Fibroblast of lung (primary cell): ENCODE measurements at regions not wholly inside any gene's neighbourhood (a gene's known extent, or its start where the extent isn't known, plus 50 kb on each side); places are given as distances from the start of the nearest gene placed in this dataset.

Source experiments
- DNase-seq, 2 donors: peaks; one replicate each; pipeline versions ENCODE4 v3.0.0 to v3.0.0-alpha.2; 2010; ENCODE audit warnings: low read depth in 2 of 2
- H2AFZ ChIP-seq: 2 replicates; pipeline ENCODE4 v1.5.1; 2012; ENCODE audit warnings: low read length, control low read depth, inconsistent platforms
- H3K27ac ChIP-seq: 2 replicates; pipeline ENCODE4 v1.5.1; 2011; ENCODE audit warnings: low read length, control low read depth; ENCODE audit not compliant: insufficient read depth
- H3K27me3 ChIP-seq: 2 replicates; pipeline ENCODE4 v1.5.1; 2011; ENCODE audit warnings: mild to moderate bottlenecking, low read length; ENCODE audit not compliant: control insufficient read depth, insufficient read depth
- H3K36me3 ChIP-seq: 2 replicates; pipeline ENCODE4 v1.5.1; 2011; ENCODE audit warnings: low read length; ENCODE audit not compliant: control insufficient read depth, insufficient read depth
- H3K4me1 ChIP-seq: 2 replicates; pipeline ENCODE4 v1.5.1; 2011; ENCODE audit warnings: low read length; ENCODE audit not compliant: control insufficient read depth, insufficient read depth; ENCODE audit errors: extremely low read depth
- H3K4me2 ChIP-seq: 2 replicates; pipeline ENCODE4 v1.5.1; 2011; ENCODE audit warnings: low read length, control low read depth; ENCODE audit not compliant: insufficient read depth; ENCODE audit errors: extremely low read depth
- H3K4me3 ChIP-seq, 4 experiments: fragments of 200-600 bp in 1 of 4; sonication (generic) in 1 of 4; replicated peaks in 1 of 4; 2 replicates each; pipeline ENCODE4 v1.5.1; 2011 to 2016; ENCODE audit warnings: low read length in 4 of 4, low read depth in 3 of 4, mild to moderate bottlenecking in 3 of 4, control low read depth in 2 of 4, inconsistent platforms in 1 of 4, mixed read lengths in 1 of 4; ENCODE audit not compliant: insufficient read depth in 1 of 4; ENCODE audit errors: control extremely low read depth in 1 of 4
- H3K79me2 ChIP-seq: 2 replicates; pipeline ENCODE4 v1.5.1; 2012; ENCODE audit warnings: mild to moderate bottlenecking, low read length, inconsistent platforms; ENCODE audit not compliant: control insufficient read depth, insufficient read depth
- H3K9ac ChIP-seq: 2 replicates; pipeline ENCODE4 v1.5.1; 2011; ENCODE audit warnings: mild to moderate bottlenecking, low read length, control low read depth; ENCODE audit not compliant: insufficient read depth
- H3K9me3 ChIP-seq: 2 replicates; pipeline ENCODE4 v1.5.1; 2012; ENCODE audit warnings: low read depth, low read length; ENCODE audit not compliant: control insufficient read depth, insufficient read depth
- H4K20me1 ChIP-seq: 2 replicates; pipeline ENCODE4 v1.5.1; 2011; ENCODE audit warnings: low read length; ENCODE audit not compliant: control insufficient read depth, insufficient read depth; ENCODE audit errors: extremely low read depth
- CTCF ChIP-seq, 2 donors: IDR thresholded peaks in 1 of 2; conservative IDR thresholded peaks in 1 of 2; 1 replicate in 1 of 2; 2 replicates in 1 of 2; pipeline ENCODE4 v1.5.1; 2011 to 2012; ENCODE audit warnings: low read length in 2 of 2, control low read depth in 1 of 2, inconsistent platforms in 1 of 2, low read depth in 1 of 2, mild to moderate bottlenecking in 1 of 2
- EZH2 ChIP-seq: IDR thresholded peaks from 2 replicates; pipeline ENCODE4 v1.5.1; 2012; ENCODE audit warnings: low read length, control low read depth, mild to moderate bottlenecking; ENCODE audit errors: missing control alignments

GRCh38 chr13:99903140-99903539, 68.4 kb downstream of the ZIC5 start:
- Histone ChIP-seq H3K4me1 (no peaks in the 10 kb centered on the region), H3K9ac (no peak overlapping the region), H3K9me3 (no peaks in the 10 kb centered on the region), H3K4me2 (no peak overlapping the region), H3K27ac (no peak overlapping the region), H4K20me1 (no peaks in the 10 kb centered on the region), H2AFZ (no peak overlapping the region), H3K79me2 (no peaks in the 10 kb centered on the region), H3K36me3 (no peaks in the 10 kb centered on the region), H3K4me3 (no peak overlapping the region), H3K27me3 (peaks cover 4% of the 10 kb centered on the region)
- TF ChIP-seq CTCF (conservative IDR thresholded peaks at IDR 0.05 in 1 of 2, IDR thresholded peaks at IDR 0.05 in 1 of 2; ENCODE audit: low read depth in 1 of 2, low read length in 2 of 2) (no peak), EZH2 (no peak)
- no peak for DNase-seq

GRCh38 chr13:99902657-99903056, 68.9 kb downstream of the ZIC5 start:
- H3K9me3 ChIP-seq: no peaks in the 10 kb centered on the region
- no peaks in the 10 kb centered on the region for H3K36me3 ChIP-seq
- no peak overlapping the region for H3K27ac ChIP-seq
- no peak overlapping the region for H2AFZ ChIP-seq
- no peaks in the 10 kb centered on the region for H3K4me1 ChIP-seq
- H3K79me2 ChIP-seq: no peaks in the 10 kb centered on the region
- H3K27me3 ChIP-seq: peaks cover 4% of the 10 kb centered on the region
- H3K4me2 ChIP-seq: no peak overlapping the region
- no peak for TF ChIP-seq EZH2
- no peak for TF ChIP-seq CTCF (conservative IDR thresholded peaks at IDR 0.05 in 1 of 2, IDR thresholded peaks at IDR 0.05 in 1 of 2; ENCODE audit: low read depth in 1 of 2, low read length in 2 of 2)
- H3K4me3 ChIP-seq: no peak overlapping the region
- no peaks in the 10 kb centered on the region for H4K20me1 ChIP-seq
- no peak overlapping the region for H3K9ac ChIP-seq
- no peak for DNase-seq

GRCh38 chr13:99900960-99901359, 70.6 kb downstream of the ZIC5 start:
- H3K27me3 ChIP-seq: peaks cover 16% of the 10 kb centered on the region
- no peaks in the 10 kb centered on the region for H3K79me2 ChIP-seq
- TF ChIP-seq CTCF (conservative IDR thresholded peaks at IDR 0.05 in 1 of 2, IDR thresholded peaks at IDR 0.05 in 1 of 2; ENCODE audit: low read depth in 1 of 2, low read length in 2 of 2): no peak
- TF ChIP-seq EZH2: no peak
- H3K4me2 ChIP-seq: no peak overlapping the region
- DNase-seq: no peak
- H3K27ac ChIP-seq: no peak overlapping the region
- H4K20me1 ChIP-seq: no peaks in the 10 kb centered on the region
- H3K9ac ChIP-seq: no peak overlapping the region
- H2AFZ ChIP-seq: no peak overlapping the region
- H3K36me3 ChIP-seq: no peaks in the 10 kb centered on the region
- no peak overlapping the region for H3K4me3 ChIP-seq
- H3K4me1 ChIP-seq: no peaks in the 10 kb centered on the region
- H3K9me3 ChIP-seq: no peaks in the 10 kb centered on the region
